GF-D8 (cell line): ENCODE measurements at regions not wholly inside any gene's neighbourhood (a gene's known extent, or its start where the extent isn't known, plus 50 kb on each side); places are given as distances from the start of the nearest gene placed in this dataset.

Source experiments
- DNase-seq: peaks from one replicate; lab custom pipeline; 2025; lab: John Stamatoyannopoulos, UW

- DNase-seq, result no peak
These were observed 130.3 kb upstream of the SASH1 start for GRCh38 chr6:148212366-148212765.

GRCh38 chr6:148213366-148213765 lies 129.3 kb upstream of the SASH1 start:
- no peak for DNase-seq

- DNase-seq, result no peak
These were observed 128.0 kb upstream of the SASH1 start for GRCh38 chr6:148214667-148215066.

GRCh38 chr6:148217051-148217450 lies 125.6 kb upstream of the SASH1 start:
- no peak for DNase-seq

- no peak for DNase-seq
These were observed 124.7 kb upstream of the SASH1 start for GRCh38 chr6:148217921-148218320.

- no peak for DNase-seq
These were observed 123.9 kb upstream of the SASH1 start for GRCh38 chr6:148218542-148219258.

- no peak for DNase-seq
These were observed 121.2 kb upstream of the SASH1 start for GRCh38 chr6:148221196-148221979.

- DNase-seq, result no peak
These were observed 120.3 kb upstream of the SASH1 start for GRCh38 chr6:148222376-148222775.

GRCh38 chr6:148222846-148223245 lies 119.8 kb upstream of the SASH1 start:
- no peak for DNase-seq

- DNase-seq, result no peak
These were observed 119.2 kb upstream of the SASH1 start for GRCh38 chr6:148223424-148223842.

- DNase-seq, result no peak
These were observed 116.8 kb upstream of the SASH1 start for GRCh38 chr6:148225871-148226270.

GRCh38 chr6:148226284-148226683 lies 116.4 kb upstream of the SASH1 start:
- no peak for DNase-seq

- DNase-seq, result no peak
These were observed 111.1 kb upstream of the SASH1 start for GRCh38 chr6:148231572-148231971.

- no peak for DNase-seq
These were observed 107.2 kb upstream of the SASH1 start for GRCh38 chr6:148235446-148235845.

- no peak for DNase-seq
These were observed 103.9 kb upstream of the SASH1 start for GRCh38 chr6:148238713-148239112.

GRCh38 chr6:148239215-148239614 lies 103.4 kb upstream of the SASH1 start:
- DNase-seq, result no peak

- DNase-seq, result no peak
These were observed 102.7 kb upstream of the SASH1 start for GRCh38 chr6:148239801-148240460.

- DNase-seq, result no peak
These were observed 102.2 kb upstream of the SASH1 start for GRCh38 chr6:148240461-148240840.

GRCh38 chr6:148240861-148241477 lies 101.7 kb upstream of the SASH1 start:
- DNase-seq, result no peak

GRCh38 chr6:148242180-148242579 lies 100.5 kb upstream of the SASH1 start:
- no peak for DNase-seq

- no peak for DNase-seq
These were observed 98.3 kb upstream of the SASH1 start for GRCh38 chr6:148244217-148244935.
